ENCODE measurements at regions not wholly inside any gene's neighbourhood (a gene's known extent, or its start where the extent isn't known, plus 50 kb on each side); places are given as distances from the start of the nearest gene placed in this dataset.

DNA sequence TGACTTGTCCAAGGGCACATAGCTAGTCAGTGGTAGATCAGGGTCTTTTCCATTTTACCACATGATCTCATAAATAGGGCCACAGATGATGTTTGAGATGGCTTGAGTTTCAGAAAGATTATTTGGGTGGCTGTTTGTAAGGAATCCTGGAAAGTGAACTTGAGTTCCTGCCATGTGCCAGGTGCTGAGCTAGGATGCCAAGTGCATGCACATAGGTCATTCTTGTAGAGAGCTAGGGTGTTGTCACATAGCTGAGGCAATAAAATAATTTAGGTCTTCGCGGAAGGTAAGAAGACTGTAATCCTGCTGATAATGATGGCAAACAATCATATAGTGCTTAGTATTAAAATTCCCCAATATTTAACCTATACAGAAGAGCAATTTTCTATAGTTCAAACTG is 1162.6 kb upstream of the TENM4 start:
- Histone ChIP-seq H3K23ac (ENCODE audit: insufficient read length, low read depth, low read length) (no peak overlapping the region), H2BK120ac (ENCODE audit: low read depth, low read length, poor library complexity, severe bottlenecking) (no peak overlapping the region), H3K79me1 (ENCODE audit: insufficient read depth, low read depth, low read length, poor library complexity, severe bottlenecking) (no peaks in the 10 kb centered on the region), H4K91ac (ENCODE audit: insufficient read length, low read depth, low read length) (no peak overlapping the region), H3T11ph (ENCODE audit: low read length) (no peak overlapping the region), H3K27ac (ENCODE audit: insufficient read length, low read depth, low read length) (no peak overlapping the region), H3K9ac (ENCODE audit: extremely low read depth, insufficient read length, low read length) (no peak overlapping the region), H3K23me2 (ENCODE audit: insufficient read length, low read depth, low read length, poor library complexity, severe bottlenecking) (no peaks in the 10 kb centered on the region), H3K9me3 (ENCODE audit: control insufficient read depth, low read depth, low read length) (no peaks in the 10 kb centered on the region), H2AK5ac (ENCODE audit: insufficient read length, low read length) (no peak overlapping the region), H4K20me1 (ENCODE audit: control insufficient read depth, insufficient read depth, insufficient read length) (no peaks in the 10 kb centered on the region), H2BK15ac (ENCODE audit: low read depth, low read length) (no peak overlapping the region), H3K4me1 (ENCODE audit: insufficient read depth, low read length) (no peaks in the 10 kb centered on the region), H3K56ac (ENCODE audit: insufficient read length, low read depth, low read length) (no peak overlapping the region), H4K5ac (ENCODE audit: insufficient read length, low read depth, low read length) (no peak overlapping the region), H2BK20ac (ENCODE audit: low read depth, low read length, poor library complexity, severe bottlenecking) (no peak overlapping the region), H3K4me2 (ENCODE audit: insufficient read depth, insufficient read length, low read length) (no peak overlapping the region), H2BK5ac (ENCODE audit: insufficient read length, low read length) (no peak overlapping the region), H4K8ac (replicated peaks; ENCODE audit: insufficient read length, low read depth, low read length) (no peak overlapping the region), H3K79me2 (ENCODE audit: insufficient read depth, low read length) (no peaks in the 10 kb centered on the region), H2AFZ (ENCODE audit: low read length) (no peak overlapping the region), H3K18ac (ENCODE audit: insufficient read length, low read depth, low read length) (no peak overlapping the region), H3K14ac (ENCODE audit: insufficient read depth, low read length) (no peak overlapping the region), H3K27me3 (ENCODE audit: insufficient read depth, low read length) (no peaks in the 10 kb centered on the region), H3K4ac (ENCODE audit: low read depth, low read length) (no peak overlapping the region), H2BK12ac (ENCODE audit: insufficient read length, low read depth, low read length) (no peak overlapping the region)
- Mint-ChIP-seq H3K9me3 (no peaks in the 10 kb centered on the region), H3K4me3 (no peak overlapping the region), H3K4me1 (peaks cover 9 to 18% of the 10 kb centered on the region in 2 experiments), H3K27ac (no peak overlapping the region; a peak in 1 of 7 replicates), H3K27me3 (ENCODE audit: low read depth) (no peaks in the 10 kb centered on the region), H3K36me3 (ENCODE audit: insufficient read depth in 1 of 3, low read depth in 3 of 3) (no peaks in the 10 kb centered on the region)
- WGBS (ENCODE audit: extremely low coverage, insufficient read length, low lambda C conversion rate), result no CpG with 5 or more reads among the region's 2 CpGs
- no peak for TF ChIP-seq CTCF (conservative IDR thresholded peaks at IDR 0.05)
- DNase-seq, result no peak

Data from H9 (cell line).